ENCODE measurements at regions not wholly inside any gene's neighbourhood (a gene's known extent, or its start where the extent isn't known, plus 50 kb on each side); places are given as distances from the start of the nearest gene placed in this dataset.

DNA sequence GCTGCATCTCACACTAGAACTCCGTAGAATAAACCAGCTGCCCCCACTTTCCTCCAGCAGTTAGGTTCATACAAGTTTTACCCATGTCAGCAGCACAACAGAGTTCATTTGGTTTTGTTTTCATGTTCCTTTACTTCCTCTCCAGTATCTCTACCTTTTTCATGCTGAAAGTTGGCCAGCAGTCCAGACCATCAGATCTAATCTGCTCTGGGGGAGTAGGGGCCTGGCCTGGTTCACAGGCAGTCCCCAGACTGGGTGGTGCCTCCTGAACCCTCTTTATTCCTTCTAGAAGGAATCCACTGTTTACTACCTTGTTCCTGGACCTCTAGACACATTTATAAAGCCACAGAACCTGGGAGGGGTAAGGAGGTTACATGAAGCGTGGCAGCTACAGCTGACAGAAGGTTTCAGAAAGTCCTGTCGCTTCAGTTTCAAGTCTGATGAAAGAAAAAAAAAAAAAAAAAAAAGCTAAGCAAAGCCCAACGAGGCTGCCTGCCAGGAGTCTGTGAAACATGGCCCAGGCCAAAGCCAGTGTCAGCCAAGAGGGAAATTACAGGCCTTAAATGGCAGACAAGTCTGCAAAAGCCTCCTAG is 184.6 kb upstream of the JUN start (continued):
- TF ChIP-seq CREM (IDR thresholded peaks at IDR 0.05; ENCODE audit: low read depth): 0 out of 2 replicates have a peak, but pooled peaks have one; percentile 5
- peak; percentile 19; the same call in 1 of the 2 replicates for TF ChIP-seq CBFA2T2 (conservative IDR thresholded peaks at IDR 0.05)
- TF ChIP-seq CEBPB (tag; IDR thresholded peaks at IDR 0.05): no peak
- TF ChIP-seq HDAC1 (IDR thresholded peaks at IDR 0.05): peak in 1 of 2 experiments; percentile 40; a peak in 1 of 4 replicates
- no peak for TF ChIP-seq KDM2B (CRISPR knock-in tag; IDR thresholded peaks at IDR 0.05)
- TF ChIP-seq, protein P1, sequence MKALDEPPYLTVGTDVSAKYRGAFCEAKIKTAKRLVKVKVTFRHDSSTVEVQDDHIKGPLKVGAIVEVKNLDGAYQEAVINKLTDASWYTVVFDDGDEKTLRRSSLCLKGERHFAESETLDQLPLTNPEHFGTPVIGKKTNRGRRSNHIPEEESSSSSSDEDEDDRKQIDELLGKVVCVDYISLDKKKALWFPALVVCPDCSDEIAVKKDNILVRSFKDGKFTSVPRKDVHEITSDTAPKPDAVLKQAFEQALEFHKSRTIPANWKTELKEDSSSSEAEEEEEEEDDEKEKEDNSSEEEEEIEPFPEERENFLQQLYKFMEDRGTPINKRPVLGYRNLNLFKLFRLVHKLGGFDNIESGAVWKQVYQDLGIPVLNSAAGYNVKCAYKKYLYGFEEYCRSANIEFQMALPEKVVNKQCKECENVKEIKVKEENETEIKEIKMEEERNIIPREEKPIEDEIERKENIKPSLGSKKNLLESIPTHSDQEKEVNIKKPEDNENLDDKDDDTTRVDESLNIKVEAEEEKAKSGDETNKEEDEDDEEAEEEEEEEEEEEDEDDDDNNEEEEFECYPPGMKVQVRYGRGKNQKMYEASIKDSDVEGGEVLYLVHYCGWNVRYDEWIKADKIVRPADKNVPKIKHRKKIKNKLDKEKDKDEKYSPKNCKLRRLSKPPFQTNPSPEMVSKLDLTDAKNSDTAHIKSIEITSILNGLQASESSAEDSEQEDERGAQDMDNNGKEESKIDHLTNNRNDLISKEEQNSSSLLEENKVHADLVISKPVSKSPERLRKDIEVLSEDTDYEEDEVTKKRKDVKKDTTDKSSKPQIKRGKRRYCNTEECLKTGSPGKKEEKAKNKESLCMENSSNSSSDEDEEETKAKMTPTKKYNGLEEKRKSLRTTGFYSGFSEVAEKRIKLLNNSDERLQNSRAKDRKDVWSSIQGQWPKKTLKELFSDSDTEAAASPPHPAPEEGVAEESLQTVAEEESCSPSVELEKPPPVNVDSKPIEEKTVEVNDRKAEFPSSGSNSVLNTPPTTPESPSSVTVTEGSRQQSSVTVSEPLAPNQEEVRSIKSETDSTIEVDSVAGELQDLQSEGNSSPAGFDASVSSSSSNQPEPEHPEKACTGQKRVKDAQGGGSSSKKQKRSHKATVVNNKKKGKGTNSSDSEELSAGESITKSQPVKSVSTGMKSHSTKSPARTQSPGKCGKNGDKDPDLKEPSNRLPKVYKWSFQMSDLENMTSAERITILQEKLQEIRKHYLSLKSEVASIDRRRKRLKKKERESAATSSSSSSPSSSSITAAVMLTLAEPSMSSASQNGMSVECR (CRISPR knock-in tag; IDR thresholded peaks at IDR 0.05): no peak
- TF ChIP-seq, protein P2, sequence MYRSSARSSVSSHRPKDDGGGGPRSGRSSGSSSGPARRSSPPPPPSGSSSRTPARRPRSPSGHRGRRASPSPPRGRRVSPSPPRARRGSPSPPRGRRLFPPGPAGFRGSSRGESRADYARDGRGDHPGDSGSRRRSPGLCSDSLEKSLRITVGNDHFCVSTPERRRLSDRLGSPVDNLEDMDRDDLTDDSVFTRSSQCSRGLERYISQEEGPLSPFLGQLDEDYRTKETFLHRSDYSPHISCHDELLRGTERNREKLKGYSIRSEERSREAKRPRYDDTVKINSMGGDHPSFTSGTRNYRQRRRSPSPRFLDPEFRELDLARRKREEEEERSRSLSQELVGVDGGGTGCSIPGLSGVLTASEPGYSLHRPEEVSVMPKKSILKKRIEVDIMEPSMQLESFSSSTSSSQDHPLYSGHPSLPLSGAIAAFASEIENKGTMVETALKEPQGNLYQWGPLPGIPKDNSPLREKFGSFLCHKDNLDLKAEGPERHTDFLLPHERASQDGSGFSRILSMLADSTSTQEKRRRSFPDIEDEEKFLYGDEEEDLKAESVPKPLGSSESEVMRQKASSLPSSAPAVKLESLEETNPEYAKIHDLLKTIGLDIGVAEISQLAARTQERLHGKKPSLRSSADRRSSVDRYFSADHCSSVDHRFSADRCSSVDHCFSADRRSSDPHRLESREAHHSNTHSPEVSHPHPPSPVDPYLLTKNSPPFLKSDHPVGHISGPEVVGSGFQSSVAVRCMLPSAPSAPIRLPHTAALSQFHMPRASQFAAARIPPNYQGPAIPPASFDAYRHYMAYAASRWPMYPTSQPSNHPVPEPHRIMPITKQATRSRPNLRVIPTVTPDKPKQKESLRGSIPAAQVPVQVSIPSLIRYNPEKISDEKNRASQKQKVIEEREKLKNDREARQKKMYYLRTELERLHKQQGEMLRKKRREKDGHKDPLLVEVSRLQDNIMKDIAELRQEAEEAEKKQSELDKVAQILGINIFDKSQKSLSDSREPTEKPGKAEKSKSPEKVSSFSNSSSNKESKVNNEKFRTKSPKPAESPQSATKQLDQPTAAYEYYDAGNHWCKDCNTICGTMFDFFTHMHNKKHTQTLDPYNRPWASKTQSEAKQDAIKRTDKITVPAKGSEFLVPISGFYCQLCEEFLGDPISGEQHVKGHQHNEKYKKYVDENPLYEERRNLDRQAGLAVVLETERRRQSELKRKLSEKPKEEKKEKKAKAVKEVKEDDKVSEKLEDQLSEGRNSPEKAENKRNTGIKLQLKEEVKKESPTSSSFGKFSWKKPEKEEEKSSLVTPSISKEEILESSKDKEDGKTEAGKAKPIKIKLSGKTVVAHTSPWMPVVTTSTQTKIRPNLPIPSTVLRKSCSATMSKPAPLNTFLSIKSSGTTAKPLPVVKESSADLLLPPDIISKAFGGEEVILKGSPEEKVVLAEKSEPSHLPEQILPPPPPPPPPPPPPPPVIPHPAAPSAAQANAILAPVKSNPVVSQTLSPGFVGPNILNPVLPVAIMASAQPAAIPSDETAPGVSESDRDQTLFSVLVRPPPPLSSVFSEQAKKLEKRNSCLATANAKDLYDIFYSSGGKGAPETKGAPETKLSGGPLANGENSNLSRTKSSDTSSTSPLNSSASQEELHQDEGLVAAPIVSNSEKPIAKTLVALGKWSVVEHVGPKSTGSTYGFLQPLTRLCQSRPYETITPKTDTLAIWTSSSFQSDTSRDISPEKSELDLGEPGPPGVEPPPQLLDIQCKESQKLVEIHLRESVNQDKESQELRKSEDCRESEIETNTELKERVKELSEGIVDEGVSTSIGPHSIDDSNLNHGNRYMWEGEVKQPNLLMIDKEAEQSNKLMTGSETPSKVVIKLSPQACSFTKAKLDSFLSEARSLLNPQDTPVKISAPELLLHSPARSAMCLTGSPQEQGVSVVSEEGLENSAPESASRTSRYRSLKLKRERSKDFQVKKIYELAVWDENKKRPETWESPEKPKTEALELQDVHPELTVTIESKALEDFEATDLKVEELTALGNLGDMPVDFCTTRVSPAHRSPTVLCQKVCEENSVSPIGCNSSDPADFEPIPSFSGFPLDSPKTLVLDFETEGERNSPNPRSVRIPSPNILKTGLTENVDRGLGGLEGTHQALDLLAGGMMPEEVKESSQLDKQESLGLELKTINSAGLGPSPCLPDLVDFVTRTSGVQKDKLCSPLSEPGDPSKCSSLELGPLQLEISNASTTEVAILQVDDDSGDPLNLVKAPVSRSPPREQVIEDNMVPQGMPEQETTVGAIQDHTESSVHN (IDR thresholded peaks at IDR 0.05; ENCODE audit: borderline replicate concordance in 1 of 2, low read depth in 1 of 2): no peak
- no peak for TF ChIP-seq SAP30 (IDR thresholded peaks at IDR 0.05; ENCODE audit: borderline replicate concordance, insufficient read depth, low read depth, low read length, poor library complexity, severe bottlenecking)
- TF ChIP-seq MEF2D (tag; conservative IDR thresholded peaks at IDR 0.05; ENCODE audit: low read depth): 0 out of 2 replicates have a peak, but pooled peaks have one; percentile 46
